SU-DHL-6 (cell line): ENCODE measurements at regions not wholly inside any gene's neighbourhood (a gene's known extent, or its start where the extent isn't known, plus 50 kb on each side); places are given as distances from the start of the nearest gene placed in this dataset.

ENCODE experiments used
- H2AFZ ChIP-seq: fragments of 200-600 bp; sonication (generic); 2 replicates; pipeline ENCODE4 v1.6.1; 2014; ENCODE audit warnings: low read depth, mild to moderate bottlenecking, moderate library complexity, mixed read lengths, antibody characterized with exemption, low read length; ENCODE audit not compliant: severe bottlenecking
- H3F3A ChIP-seq: fragments of 200-600 bp; shearing (Covaris generic); 2 replicates; pipeline ENCODE4 v1.6.0; 2016; ENCODE audit warnings: antibody characterized with exemption, mild to moderate bottlenecking; ENCODE audit not compliant: insufficient read depth
- H3K27ac ChIP-seq: fragments of 200-600 bp; sonication (generic); 2 replicates; pipeline ENCODE4 v1.5.1; 2016; ENCODE audit warnings: low read depth, mild to moderate bottlenecking, low read length, moderate library complexity, mixed read lengths
- H3K27me3 ChIP-seq: fragments of 200-600 bp; sonication (generic), shearing (Covaris generic); 2 replicates; pipeline ENCODE4 v1.6.0; 2014; ENCODE audit warnings: mild to moderate bottlenecking, low read length
- H3K36me3 ChIP-seq: fragments of 200-600 bp; sonication (generic); 2 replicates; pipeline ENCODE4 v1.6.1; 2014; ENCODE audit warnings: mild to moderate bottlenecking, low read length, mixed read lengths
- H3K4me2 ChIP-seq: fragments of 300-600, 200-600 bp; shearing (Covaris generic), sonication (generic); 2 replicates; pipeline ENCODE4 v1.6.0; 2014; ENCODE audit warnings: low read length, low read depth, mild to moderate bottlenecking; ENCODE audit not compliant: poor library complexity, severe bottlenecking
- H3K4me3 ChIP-seq: fragments of 200-600 bp; sonication (generic); 2 replicates; pipeline ENCODE4 v1.5.1; 2014; ENCODE audit warnings: antibody characterized with exemption, low read length, mild to moderate bottlenecking, mixed read lengths; ENCODE audit not compliant: insufficient read depth, poor library complexity, severe bottlenecking
- H3K79me2 ChIP-seq: fragments of 200-600 bp; sonication (generic); 2 replicates; pipeline ENCODE4 v1.6.1; 2014; ENCODE audit warnings: mild to moderate bottlenecking, low read length, moderate library complexity; ENCODE audit not compliant: insufficient read depth
- H3K9ac ChIP-seq: fragments of 200-600 bp; sonication (generic); 2 replicates; pipeline ENCODE4 v1.7.0; 2014; ENCODE audit warnings: mild to moderate bottlenecking, low read length
- H3K9me2 ChIP-seq: fragments of 200-600 bp; sonication (generic); replicated peaks from 2 replicates; pipeline ENCODE4 v1.6.1; 2014; ENCODE audit warnings: low read length; ENCODE audit not compliant: insufficient read depth
- H3K9me3 ChIP-seq: fragments of 200-600 bp; sonication (generic); 2 replicates; pipeline ENCODE4 v1.6.1; 2014; ENCODE audit warnings: low read length, mixed read lengths; ENCODE audit not compliant: insufficient read depth
- H4K20me1 ChIP-seq: fragments of 200-600 bp; sonication (generic); 2 replicates; pipeline ENCODE4 v1.6.1; 2014; ENCODE audit warnings: low read depth, mild to moderate bottlenecking, antibody characterized with exemption, low read length, moderate library complexity, mixed read lengths
- EZH2phosphoT487 ChIP-seq: fragments of 200-600 bp; sonication (generic), shearing (Covaris generic); conservative IDR thresholded peaks from 2 replicates; pipeline ENCODE4 v1.6.1; 2018; ENCODE audit warnings: mild to moderate bottlenecking, antibody characterized with exemption, low read length, moderate library complexity, mixed read lengths
- TF ChIP-seq, protein P1 (sequence below): fragments of 200-600 bp; sonication (generic); IDR thresholded peaks from one replicate; pipeline ENCODE4 v1.5.1; 2017; ENCODE audit warnings: antibody characterized with exemption, mild to moderate bottlenecking, low read length, moderate library complexity; ENCODE audit not compliant: insufficient read depth, poor library complexity, severe bottlenecking

DNA sequence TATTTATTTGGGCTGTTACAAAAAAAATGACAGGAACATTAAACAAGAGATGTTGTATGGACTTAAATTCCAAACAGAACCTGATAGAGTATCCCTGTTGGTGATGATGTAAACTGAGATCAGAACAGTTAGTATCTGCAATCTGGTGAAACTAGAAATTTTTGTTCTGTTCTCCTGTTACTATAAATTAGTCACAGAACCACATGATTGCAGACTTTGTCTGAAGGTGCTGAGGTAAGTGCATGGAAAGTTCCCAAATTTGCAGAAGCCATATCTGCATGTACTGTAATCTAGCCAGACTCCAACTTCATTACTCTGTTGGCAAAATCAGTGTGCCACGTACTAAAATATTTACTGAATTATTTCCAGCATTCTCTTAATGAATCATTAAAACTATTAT, 516.3 kb upstream of the FSIP2 start:
- Histone ChIP-seq H3K9me2 (no peaks in the 10 kb centered on the region), H3K9me3 (no peaks in the 10 kb centered on the region), H4K20me1 (no peaks in the 10 kb centered on the region), H3K27ac (no peak overlapping the region), H3K79me2 (no peaks in the 10 kb centered on the region), H3K27me3 (no peaks in the 10 kb centered on the region), H3K36me3 (no peaks in the 10 kb centered on the region), H2AFZ (no peak overlapping the region), H3F3A (no peaks in the 10 kb centered on the region), H3K4me2 (no peak overlapping the region), H3K9ac (no peak overlapping the region), H3K4me3 (no peak overlapping the region)
- no peak for TF ChIP-seq EZH2phosphoT487
- TF ChIP-seq, protein P1, sequence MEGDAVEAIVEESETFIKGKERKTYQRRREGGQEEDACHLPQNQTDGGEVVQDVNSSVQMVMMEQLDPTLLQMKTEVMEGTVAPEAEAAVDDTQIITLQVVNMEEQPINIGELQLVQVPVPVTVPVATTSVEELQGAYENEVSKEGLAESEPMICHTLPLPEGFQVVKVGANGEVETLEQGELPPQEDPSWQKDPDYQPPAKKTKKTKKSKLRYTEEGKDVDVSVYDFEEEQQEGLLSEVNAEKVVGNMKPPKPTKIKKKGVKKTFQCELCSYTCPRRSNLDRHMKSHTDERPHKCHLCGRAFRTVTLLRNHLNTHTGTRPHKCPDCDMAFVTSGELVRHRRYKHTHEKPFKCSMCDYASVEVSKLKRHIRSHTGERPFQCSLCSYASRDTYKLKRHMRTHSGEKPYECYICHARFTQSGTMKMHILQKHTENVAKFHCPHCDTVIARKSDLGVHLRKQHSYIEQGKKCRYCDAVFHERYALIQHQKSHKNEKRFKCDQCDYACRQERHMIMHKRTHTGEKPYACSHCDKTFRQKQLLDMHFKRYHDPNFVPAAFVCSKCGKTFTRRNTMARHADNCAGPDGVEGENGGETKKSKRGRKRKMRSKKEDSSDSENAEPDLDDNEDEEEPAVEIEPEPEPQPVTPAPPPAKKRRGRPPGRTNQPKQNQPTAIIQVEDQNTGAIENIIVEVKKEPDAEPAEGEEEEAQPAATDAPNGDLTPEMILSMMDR, result no peak

DNA sequence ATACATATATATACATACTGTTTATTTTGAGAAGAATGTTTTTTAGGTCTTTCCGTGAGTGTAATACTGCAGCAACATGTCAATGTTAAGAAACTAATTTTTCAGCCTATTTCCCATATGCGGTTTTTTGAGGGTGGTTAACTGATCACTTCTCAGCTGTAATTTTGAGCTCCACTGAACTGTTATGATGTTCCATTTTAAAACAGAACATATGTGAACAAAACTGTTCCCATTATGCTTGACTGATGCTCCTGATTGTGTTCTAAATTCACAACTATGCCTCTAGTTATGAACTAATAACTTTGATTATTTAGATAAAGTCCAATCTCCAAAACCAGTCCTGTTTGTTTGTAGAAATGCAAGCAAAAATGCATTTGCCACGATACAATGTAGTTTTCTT, 511.2 kb upstream of the FSIP2 start:
- Histone ChIP-seq H3K79me2 (no peaks in the 10 kb centered on the region), H3K36me3 (no peaks in the 10 kb centered on the region), H3K27me3 (no peaks in the 10 kb centered on the region), H3K9me3 (no peaks in the 10 kb centered on the region), H3K27ac (no peak overlapping the region), H3K9ac (no peak overlapping the region), H3F3A (no peaks in the 10 kb centered on the region), H2AFZ (no peak overlapping the region), H4K20me1 (no peaks in the 10 kb centered on the region), H3K4me3 (no peak overlapping the region), H3K4me2 (no peak overlapping the region), H3K9me2 (no peaks in the 10 kb centered on the region)
- TF ChIP-seq EZH2phosphoT487, result no peak
- TF ChIP-seq, protein P1, result no peak

DNA sequence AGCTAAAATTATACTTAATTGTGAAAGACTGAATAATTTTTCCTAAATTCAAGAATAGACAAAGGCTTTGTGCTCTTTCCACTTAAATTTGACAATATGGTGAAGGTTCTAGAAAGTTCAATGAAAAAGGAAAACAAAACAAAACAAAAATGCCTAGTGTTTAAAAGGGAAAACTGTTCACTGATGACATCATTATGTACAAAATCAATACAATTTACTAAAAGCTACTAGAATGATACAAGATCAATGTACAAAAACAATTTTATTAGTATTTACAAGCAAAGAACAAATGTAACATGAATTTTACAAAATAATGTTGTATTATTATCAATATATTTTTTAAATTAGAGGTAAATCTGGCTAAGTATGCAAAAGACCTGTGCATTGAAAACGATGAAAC, 499.1 kb upstream of the FSIP2 start:
- Histone ChIP-seq H4K20me1 (no peaks in the 10 kb centered on the region), H3K27me3 (no peaks in the 10 kb centered on the region), H3F3A (no peaks in the 10 kb centered on the region), H3K9ac (no peak overlapping the region), H3K9me2 (no peaks in the 10 kb centered on the region), H3K36me3 (no peaks in the 10 kb centered on the region), H3K27ac (no peak overlapping the region), H2AFZ (no peak overlapping the region), H3K9me3 (peaks cover 11% of the 10 kb centered on the region; the same call in 1 of the 2 replicates), H3K4me3 (no peak overlapping the region), H3K79me2 (no peaks in the 10 kb centered on the region), H3K4me2 (no peak overlapping the region)
- no peak for TF ChIP-seq EZH2phosphoT487

DNA sequence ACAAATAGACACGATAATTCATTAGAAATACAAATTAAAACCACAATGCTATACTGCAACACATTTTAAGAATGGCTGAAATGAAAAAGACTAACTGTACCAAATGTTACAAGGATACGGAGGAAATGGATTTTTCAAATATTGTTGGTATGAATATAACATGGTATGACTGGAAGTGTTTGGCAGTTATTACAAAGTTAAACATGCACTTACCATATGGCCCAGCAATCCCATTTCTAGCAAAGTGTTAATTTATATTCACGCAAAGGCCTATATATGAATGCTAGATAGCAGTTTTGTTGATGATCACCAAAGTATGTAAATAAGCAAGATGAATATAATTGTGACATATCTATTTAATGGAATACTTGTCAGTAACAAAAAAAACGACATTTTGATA, 497.8 kb upstream of the FSIP2 start:
- TF ChIP-seq, protein P1, result no peak
- no peak for TF ChIP-seq EZH2phosphoT487
- Histone ChIP-seq H3F3A (no peaks in the 10 kb centered on the region), H4K20me1 (no peaks in the 10 kb centered on the region), H3K4me2 (no peak overlapping the region), H3K4me3 (no peak overlapping the region), H3K9me2 (no peaks in the 10 kb centered on the region), H2AFZ (no peak overlapping the region), H3K36me3 (no peaks in the 10 kb centered on the region), H3K27ac (no peak overlapping the region), H3K79me2 (no peaks in the 10 kb centered on the region), H3K27me3 (no peaks in the 10 kb centered on the region), H3K9me3 (peaks cover 10% of the 10 kb centered on the region; the same call in 1 of the 2 replicates), H3K9ac (no peak overlapping the region)
